ENCODE measurements at regions not wholly inside any gene's neighbourhood (a gene's known extent, or its start where the extent isn't known, plus 50 kb on each side); places are given as distances from the start of the nearest gene placed in this dataset.

GRCh38 chr12:92585115-92585727 lies 117.6 kb upstream of the PLEKHG7 start:
- TF ChIP-seq POLR2AphosphoS5 (IDR thresholded peaks at IDR 0.05; ENCODE audit: low read depth): no peak
- TF ChIP-seq, protein P1, sequence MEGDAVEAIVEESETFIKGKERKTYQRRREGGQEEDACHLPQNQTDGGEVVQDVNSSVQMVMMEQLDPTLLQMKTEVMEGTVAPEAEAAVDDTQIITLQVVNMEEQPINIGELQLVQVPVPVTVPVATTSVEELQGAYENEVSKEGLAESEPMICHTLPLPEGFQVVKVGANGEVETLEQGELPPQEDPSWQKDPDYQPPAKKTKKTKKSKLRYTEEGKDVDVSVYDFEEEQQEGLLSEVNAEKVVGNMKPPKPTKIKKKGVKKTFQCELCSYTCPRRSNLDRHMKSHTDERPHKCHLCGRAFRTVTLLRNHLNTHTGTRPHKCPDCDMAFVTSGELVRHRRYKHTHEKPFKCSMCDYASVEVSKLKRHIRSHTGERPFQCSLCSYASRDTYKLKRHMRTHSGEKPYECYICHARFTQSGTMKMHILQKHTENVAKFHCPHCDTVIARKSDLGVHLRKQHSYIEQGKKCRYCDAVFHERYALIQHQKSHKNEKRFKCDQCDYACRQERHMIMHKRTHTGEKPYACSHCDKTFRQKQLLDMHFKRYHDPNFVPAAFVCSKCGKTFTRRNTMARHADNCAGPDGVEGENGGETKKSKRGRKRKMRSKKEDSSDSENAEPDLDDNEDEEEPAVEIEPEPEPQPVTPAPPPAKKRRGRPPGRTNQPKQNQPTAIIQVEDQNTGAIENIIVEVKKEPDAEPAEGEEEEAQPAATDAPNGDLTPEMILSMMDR (conservative IDR thresholded peaks at IDR 0.05; ENCODE audit: low read depth in 2 of 2): no peak
- no peak for TF ChIP-seq EZH2 (IDR thresholded peaks at IDR 0.05; ENCODE audit: low read depth, unreplicated experiment)
- TF ChIP-seq JUNB (IDR thresholded peaks at IDR 0.05; ENCODE audit: unreplicated experiment): no peak
- TF ChIP-seq NANOG (IDR thresholded peaks at IDR 0.05; ENCODE audit: borderline replicate concordance): no peak
- no peak for TF ChIP-seq EZH2phosphoT487 (IDR thresholded peaks at IDR 0.05; ENCODE audit: unreplicated experiment)
- no peak for TF ChIP-seq ZNF331 (CRISPR knock-in tag; IDR thresholded peaks at IDR 0.05; ENCODE audit: low read depth)

All from GM23338 (cell line).